H1 (cell line): ENCODE measurements at regions not wholly inside any gene's neighbourhood (a gene's known extent, or its start where the extent isn't known, plus 50 kb on each side); places are given as distances from the start of the nearest gene placed in this dataset.

ENCODE experiments used
- CTCF ChIA-PET: fragments of 300-600 bp; sonication (Branson Sonifier 250); formaldehyde crosslinking; loops from one replicate; lab custom pipeline; 2021; ENCODE audit not compliant: partially characterized antibody; lab: Charles Lee
- POLR2A ChIA-PET: fragments of 300-600 bp; sonication (Branson Sonifier 250); formaldehyde crosslinking; loops from one replicate; lab custom pipeline; 2021; ENCODE audit warnings: inconsistent platforms; ENCODE audit not compliant: partially characterized antibody; lab: Charles Lee
- DNase-seq, 2 experiments: peaks; one replicate each; pipeline versions ENCODE4 v3.0.0 to v3.0.0-alpha.2; 2010 to 2022; ENCODE audit warnings: low spot score in 2 of 2, low read depth in 1 of 2, mixed read lengths in 1 of 2
- FAIRE-seq: peaks from 2 replicates; lab custom pipeline; 2011; peaks lifted over from hg19 to GRCh38; lab: Jason Lieb, UNC
- H2AFZ ChIP-seq: 2 replicates; pipeline ENCODE4 v1.8.1; 2012; ENCODE audit warnings: low read length, inconsistent platforms
- H2AK5ac ChIP-seq: 2 replicates; pipeline ENCODE4 v1.6.1; 2013; ENCODE audit warnings: low read depth, low read length
- H2BK120ac ChIP-seq: replicated peaks from 2 replicates; pipeline ENCODE3; 2013; ENCODE audit warnings: low read depth, low read length, inconsistent platforms
- H2BK12ac ChIP-seq: 2 replicates; pipeline ENCODE4 v1.6.1; 2013; ENCODE audit warnings: low read depth, low read length
- H2BK15ac ChIP-seq: 2 replicates; pipeline ENCODE4 v1.6.1; 2013; ENCODE audit warnings: low read length
- H2BK20ac ChIP-seq: 2 replicates; pipeline ENCODE4 v1.6.1; 2013; ENCODE audit warnings: low read length
- H2BK5ac ChIP-seq: 2 replicates; pipeline ENCODE4 v1.6.1; 2013; ENCODE audit warnings: low read depth, low read length
- H3K14ac ChIP-seq: 2 replicates; pipeline ENCODE4 v1.6.1; 2013; ENCODE audit warnings: inconsistent platforms; ENCODE audit not compliant: insufficient read length
- H3K18ac ChIP-seq: 2 replicates; pipeline ENCODE4 v1.6.1; 2013; ENCODE audit warnings: low read length; ENCODE audit errors: extremely low read depth
- H3K23ac ChIP-seq: 2 replicates; pipeline ENCODE4 v1.6.1; 2013; ENCODE audit warnings: inconsistent platforms; ENCODE audit not compliant: insufficient read length
- H3K23me2 ChIP-seq: 2 replicates; pipeline ENCODE4 v1.6.1; 2013; ENCODE audit warnings: low read depth, low read length
- H3K27ac ChIP-seq: 2 replicates; pipeline ENCODE4 v1.6.1; 2011; ENCODE audit warnings: low read depth, low read length, inconsistent platforms
- H3K27me3 ChIP-seq, 4 experiments: replicated peaks in 1 of 4; 1 replicate in 1 of 4; 2 replicates in 3 of 4; pipeline versions ENCODE4 v1.6.1 to v1.8.1; 2011 to 2013; ENCODE audit warnings: low read length in 3 of 4, mild to moderate bottlenecking in 3 of 4, inconsistent platforms in 2 of 4, mixed read lengths in 2 of 4, moderate library complexity in 1 of 4; ENCODE audit not compliant: control insufficient read depth in 3 of 4, insufficient read depth in 3 of 4; ENCODE audit errors: extremely low read depth in 1 of 4
- H3K36me3 ChIP-seq, 4 experiments: 2 replicates each; pipeline versions ENCODE4 v1.6.1 to v1.8.1; 2011 to 2013; ENCODE audit warnings: mild to moderate bottlenecking in 4 of 4, low read length in 3 of 4, moderate library complexity in 2 of 4, control low read depth in 1 of 4, inconsistent platforms in 1 of 4; ENCODE audit not compliant: insufficient read depth in 4 of 4, control insufficient read depth in 2 of 4
- H3K4ac ChIP-seq: replicated peaks from 2 replicates; pipeline ENCODE3; 2013; ENCODE audit warnings: low read length, low read depth, mixed read lengths, inconsistent platforms; ENCODE audit not compliant: insufficient read length
- H3K4me1 ChIP-seq, 4 experiments: replicated peaks in 1 of 4; 1 replicate in 1 of 4; 2 replicates in 3 of 4; pipeline versions ENCODE4 v1.6.1 to v1.8.1; 2011 to 2013; ENCODE audit warnings: low read length in 3 of 4, inconsistent platforms in 2 of 4, mixed read lengths in 1 of 4; ENCODE audit not compliant: insufficient read depth in 4 of 4, control insufficient read depth in 3 of 4
- H3K4me2 ChIP-seq, 2 experiments: 2 replicates each; pipeline versions ENCODE4 v1.6.1 to v1.8.1; 2011 to 2013; ENCODE audit warnings: low read depth in 2 of 2, low read length in 2 of 2, control low read depth in 1 of 2, inconsistent platforms in 1 of 2, mild to moderate bottlenecking in 1 of 2; ENCODE audit not compliant: insufficient read depth in 1 of 2
- H3K4me3 ChIP-seq, 4 experiments: fragments of 200-600, 300-600 bp in 1 of 4; sonication (generic), shearing (Covaris generic), sonication (Bioruptor Twin) in 1 of 4; 2 replicates each; pipeline versions ENCODE4 v1.5.1 to v1.8.1; 2011 to 2016; ENCODE audit warnings: low read length in 4 of 4, low read depth in 3 of 4, control low read depth in 2 of 4, inconsistent platforms in 2 of 4, mild to moderate bottlenecking in 2 of 4, mixed read lengths in 1 of 4, moderate library complexity in 1 of 4; ENCODE audit not compliant: insufficient read depth in 2 of 4; ENCODE audit errors: extremely low read depth in 1 of 4
- H3K56ac ChIP-seq: replicated peaks from 2 replicates; pipeline ENCODE3; 2013; ENCODE audit warnings: low read depth, mild to moderate bottlenecking, mixed read lengths, low read length, inconsistent platforms; ENCODE audit not compliant: insufficient read length
- H3K79me1 ChIP-seq: 2 replicates; pipeline ENCODE4 v1.6.1; 2013; ENCODE audit warnings: low read depth, low read length, control low read depth
- H3K79me2 ChIP-seq, 2 experiments: 2 replicates each; pipeline versions ENCODE4 v1.6.1 to v1.8.1; 2012 to 2013; ENCODE audit warnings: low read length in 2 of 2, mild to moderate bottlenecking in 2 of 2, inconsistent platforms in 1 of 2; ENCODE audit not compliant: insufficient read depth in 2 of 2, control insufficient read depth in 1 of 2
- H3K9ac ChIP-seq, 4 experiments: replicated peaks in 1 of 4; 1 replicate in 1 of 4; 2 replicates in 3 of 4; pipeline versions ENCODE4 v1.6.1 to v1.8.1; 2011 to 2013; ENCODE audit warnings: low read depth in 3 of 4, low read length in 3 of 4, control low read depth in 2 of 4, mild to moderate bottlenecking in 2 of 4, moderate library complexity in 2 of 4, inconsistent platforms in 1 of 4; ENCODE audit errors: extremely low read depth in 1 of 4
- H3K9me3 ChIP-seq, 2 experiments: 2 replicates each; pipeline versions ENCODE4 v1.6.1 to v1.8.1; 2012 to 2013; ENCODE audit warnings: mild to moderate bottlenecking in 2 of 2, moderate library complexity in 2 of 2, control low read depth in 1 of 2, inconsistent platforms in 1 of 2, low read depth in 1 of 2, low read length in 1 of 2, mixed read lengths in 1 of 2; ENCODE audit not compliant: insufficient read depth in 2 of 2
- H4K20me1 ChIP-seq, 2 experiments: replicated peaks in 1 of 2; 2 replicates each; pipeline versions ENCODE3 to v1.8.1; 2011 to 2013; ENCODE audit warnings: inconsistent platforms in 2 of 2, low read length in 2 of 2, mild to moderate bottlenecking in 1 of 2; ENCODE audit not compliant: insufficient read depth in 2 of 2, control insufficient read depth in 1 of 2
- H4K5ac ChIP-seq: 2 replicates; pipeline ENCODE4 v1.6.1; 2013; ENCODE audit warnings: low read length, low read depth, mixed read lengths, inconsistent platforms; ENCODE audit not compliant: insufficient read length
- H4K8ac ChIP-seq: 2 replicates; pipeline ENCODE4 v1.8.0; 2013; ENCODE audit warnings: mild to moderate bottlenecking, moderate library complexity, low read length, inconsistent platforms; ENCODE audit not compliant: insufficient read depth; ENCODE audit errors: extremely low read depth
- H4K91ac ChIP-seq: replicated peaks from 2 replicates; pipeline ENCODE3; 2013; ENCODE audit warnings: low read length, mixed read lengths, inconsistent platforms; ENCODE audit not compliant: insufficient read length
- HDAC2 ChIP-seq, 2 experiments: fragments of 300-600 bp in 1 of 2; sonication (generic) in 1 of 2; IDR thresholded peaks; 2 replicates each; pipeline ENCODE4 v1.6.1; 2011 to 2012; ENCODE audit warnings: low read depth in 2 of 2, low read length in 2 of 2, mild to moderate bottlenecking in 2 of 2, moderate library complexity in 2 of 2, borderline replicate concordance in 1 of 2, inconsistent platforms in 1 of 2
- SIRT6 ChIP-seq: IDR thresholded peaks from one replicate; pipeline ENCODE4 v1.7.1; 2012; ENCODE audit warnings: low read length, inconsistent platforms
- SP2 ChIP-seq: IDR thresholded peaks from 2 replicates; pipeline ENCODE4 v1.6.1; 2012; ENCODE audit warnings: mild to moderate bottlenecking, low read length, inconsistent platforms
- SRF ChIP-seq: IDR thresholded peaks from 2 replicates; pipeline ENCODE4 v1.6.1; 2011; ENCODE audit warnings: mild to moderate bottlenecking, low read depth, low read length, moderate library complexity
- TBP ChIP-seq: IDR thresholded peaks from 2 replicates; pipeline ENCODE4 v1.6.1; 2011; ENCODE audit warnings: low read depth, low read length, improper control_type of control experiment
- WGBS, 2 experiments: shearing (Covaris generic) in 1 of 2; methylation state at CpG; one replicate each; pipeline versions ENCODE4 v1.1.6 to v1.1.7; 2013 to 2015; ENCODE audit warnings: low lambda C conversion rate in 2 of 2, mixed read lengths in 2 of 2, inconsistent platforms in 1 of 2, low coverage in 1 of 2, missing lambda C conversion rate in 1 of 2; ENCODE audit not compliant: insufficient replicate concordance in 2 of 2, insufficient coverage in 1 of 2, insufficient read length in 1 of 2; ENCODE audit errors: extremely low coverage in 1 of 2, missing lambda C conversion rate in 1 of 2; 5-methylcytosine and 5-hydroxymethylcytosine counted together
- TF ChIP-seq, protein P1 (sequence below): IDR thresholded peaks from 2 replicates; pipeline ENCODE4 v1.6.1; 2012; ENCODE audit warnings: low read length, inconsistent platforms
- TF ChIP-seq, protein P2 (sequence below): IDR thresholded peaks from 2 replicates; pipeline ENCODE4 v1.6.1; 2012; ENCODE audit warnings: inconsistent platforms

DNA sequence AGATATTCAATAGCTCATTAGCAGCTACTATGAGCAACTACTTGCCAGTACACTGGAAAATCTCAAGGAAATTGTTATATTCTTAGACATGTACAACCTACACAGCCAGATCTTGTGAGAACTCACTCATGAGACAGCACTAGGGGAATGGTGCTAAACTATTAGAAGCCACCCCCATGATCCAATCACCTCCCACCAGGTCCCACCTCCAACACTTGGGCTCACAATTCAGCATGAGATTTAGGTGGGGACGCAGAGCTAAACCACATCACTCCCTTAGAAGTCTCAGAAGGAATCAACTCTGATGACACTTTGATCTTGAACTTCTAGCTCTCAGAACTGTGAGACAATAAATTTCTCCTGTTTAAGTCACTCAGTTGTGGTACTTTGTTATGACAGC is 418.3 kb upstream of the SPHKAP start:
- no peak overlapping the region for H3K4me2 ChIP-seq
- 91% methylated on average over 1 of the region's 1 CpG; no CpG with 5 or more reads in 1 of the 2 experiments for WGBS, 2 experiments
- no peak overlapping the region for H3K27ac ChIP-seq

More for the DNA sequence above, 418.3 kb upstream of the SPHKAP start:
- H2BK5ac ChIP-seq = no peak overlapping the region
- H2BK12ac ChIP-seq = no peak overlapping the region
- H3K9me3 ChIP-seq = no peaks in the 10 kb centered on the region
- no peak overlapping the region for H3K23ac ChIP-seq
- no peak overlapping the region for H3K56ac ChIP-seq
- 0 out of 2 replicates have a peak, but pooled peaks cover 1% of the 10 kb centered on the region for H3K23me2 ChIP-seq
- H2BK120ac ChIP-seq = no peak overlapping the region
- no peaks in the 10 kb centered on the region for H4K20me1 ChIP-seq
- TF ChIP-seq, protein P1, sequence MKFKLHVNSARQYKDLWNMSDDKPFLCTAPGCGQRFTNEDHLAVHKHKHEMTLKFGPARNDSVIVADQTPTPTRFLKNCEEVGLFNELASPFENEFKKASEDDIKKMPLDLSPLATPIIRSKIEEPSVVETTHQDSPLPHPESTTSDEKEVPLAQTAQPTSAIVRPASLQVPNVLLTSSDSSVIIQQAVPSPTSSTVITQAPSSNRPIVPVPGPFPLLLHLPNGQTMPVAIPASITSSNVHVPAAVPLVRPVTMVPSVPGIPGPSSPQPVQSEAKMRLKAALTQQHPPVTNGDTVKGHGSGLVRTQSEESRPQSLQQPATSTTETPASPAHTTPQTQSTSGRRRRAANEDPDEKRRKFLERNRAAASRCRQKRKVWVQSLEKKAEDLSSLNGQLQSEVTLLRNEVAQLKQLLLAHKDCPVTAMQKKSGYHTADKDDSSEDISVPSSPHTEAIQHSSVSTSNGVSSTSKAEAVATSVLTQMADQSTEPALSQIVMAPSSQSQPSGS = no peak
- TF ChIP-seq SRF = no peak
- TF ChIP-seq, protein P2, sequence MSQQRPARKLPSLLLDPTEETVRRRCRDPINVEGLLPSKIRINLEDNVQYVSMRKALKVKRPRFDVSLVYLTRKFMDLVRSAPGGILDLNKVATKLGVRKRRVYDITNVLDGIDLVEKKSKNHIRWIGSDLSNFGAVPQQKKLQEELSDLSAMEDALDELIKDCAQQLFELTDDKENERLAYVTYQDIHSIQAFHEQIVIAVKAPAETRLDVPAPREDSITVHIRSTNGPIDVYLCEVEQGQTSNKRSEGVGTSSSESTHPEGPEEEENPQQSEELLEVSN = no peak
- TF ChIP-seq SIRT6 = no peak
- TF ChIP-seq SP2 = no peak
- TF ChIP-seq HDAC2 (IDR thresholded peaks at IDR 0.05; ENCODE audit: borderline replicate concordance in 1 of 2, low read depth in 2 of 2, low read length in 2 of 2) = no peak
- no peak for TF ChIP-seq TBP
- no peak overlapping the region for H4K91ac ChIP-seq
- no peak overlapping the region for H3K18ac ChIP-seq
- no peak overlapping the region for H2BK20ac ChIP-seq
- DNase-seq (no peak), FAIRE-seq (no peak)
- no peaks in the 10 kb centered on the region for H3K36me3 ChIP-seq
- no peaks in the 10 kb centered on the region for H3K4me1 ChIP-seq
- H4K8ac ChIP-seq = no peak overlapping the region
- H2BK15ac ChIP-seq = no peak overlapping the region
- no peaks in the 10 kb centered on the region for H3K27me3 ChIP-seq
- CTCF ChIA-PET = interaction anchor here (0.6 kb wide), 1 partner anchor 53 kb away, joined by 3 read pairs; no protein-coding TSS in a partner anchor
- H3K9ac ChIP-seq = no peak overlapping the region
- POLR2A ChIA-PET = no interaction called here
- no peak overlapping the region for H2AFZ ChIP-seq
- H3K79me1 ChIP-seq = no peaks in the 10 kb centered on the region
- H3K4ac ChIP-seq = no peak overlapping the region
- H3K14ac ChIP-seq = no peak overlapping the region
- no peak overlapping the region for H3K4me3 ChIP-seq
- no peaks in the 10 kb centered on the region for H3K79me2 ChIP-seq
- no peak overlapping the region for H4K5ac ChIP-seq
- H2AK5ac ChIP-seq = no peak overlapping the region
